Mammary epithelial cell (primary cell): ENCODE measurements at regions not wholly inside any gene's neighbourhood (a gene's known extent, or its start where the extent isn't known, plus 50 kb on each side); places are given as distances from the start of the nearest gene placed in this dataset.

Source experiments
- CTCF ChIP-seq, 2 donors: IDR thresholded peaks in 1 of 2; conservative IDR thresholded peaks in 1 of 2; 2 replicates each; pipeline ENCODE4 v1.5.1; 2011 to 2012; ENCODE audit warnings: inconsistent platforms in 2 of 2, low read length in 2 of 2, mild to moderate bottlenecking in 2 of 2, control low read depth in 1 of 2, low read depth in 1 of 2; ENCODE audit not compliant: insufficient read depth in 1 of 2; ENCODE audit errors: extremely low read depth in 1 of 2
- EZH2 ChIP-seq: IDR thresholded peaks from 2 replicates; pipeline ENCODE4 v1.6.1; 2012; ENCODE audit warnings: low read length, inconsistent platforms, borderline replicate concordance

- TF ChIP-seq CTCF (conservative IDR thresholded peaks at IDR 0.05 in 1 of 2, IDR thresholded peaks at IDR 0.05 in 1 of 2; ENCODE audit: extremely low read depth in 1 of 2, insufficient read depth in 1 of 2, low read depth in 1 of 2, low read length in 2 of 2), result no peak
- TF ChIP-seq EZH2, result no peak
These were observed 158.2 kb upstream of the RGS6 start for GRCh38 chr14:71773898-71774481.
